ENCODE measurements at regions not wholly inside any gene's neighbourhood (a gene's known extent, or its start where the extent isn't known, plus 50 kb on each side); places are given as distances from the start of the nearest gene placed in this dataset.

DNA sequence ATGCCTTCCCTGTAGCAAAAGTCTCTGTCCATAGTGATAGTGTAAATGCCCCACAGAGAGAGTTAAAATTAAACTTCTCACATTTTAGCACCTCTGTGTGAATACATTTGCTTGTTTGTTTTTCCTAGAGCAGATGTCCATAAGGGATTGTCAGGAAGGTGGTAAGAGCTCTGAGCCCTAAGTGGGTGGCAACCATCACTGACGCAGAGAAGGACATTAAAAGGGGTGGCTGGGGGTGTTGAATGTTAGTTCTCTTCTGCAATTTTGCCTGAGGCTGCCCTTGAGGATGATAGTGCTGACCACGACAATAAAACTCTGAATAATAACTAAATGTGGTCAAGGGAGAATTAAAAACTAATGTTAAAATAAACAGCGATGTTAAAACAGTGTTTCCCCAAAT, 174.3 kb upstream of the ID4 start (continued):
- no peak for TF ChIP-seq ZNF274 (IDR thresholded peaks at IDR 0.05; ENCODE audit: low read depth, low read length)

DNA sequence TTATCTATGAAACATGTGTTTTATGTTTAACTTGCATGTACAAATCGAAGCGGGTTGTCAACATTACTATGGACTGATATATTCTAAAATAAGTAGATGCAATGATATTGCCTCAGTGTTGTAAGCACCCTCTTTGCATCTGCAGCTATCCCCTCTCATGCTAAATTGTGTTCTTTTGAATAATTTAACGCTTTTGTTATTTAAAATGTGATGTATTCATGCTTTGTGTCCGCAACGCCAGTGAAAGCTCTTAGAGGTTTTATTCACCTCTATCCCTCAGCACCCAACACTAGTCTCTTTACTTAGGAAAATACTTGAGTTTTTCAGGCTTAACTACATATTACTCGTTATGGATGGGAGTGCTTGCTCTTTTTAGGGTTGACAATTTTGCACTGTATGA, 173.7 kb upstream of the ID4 start:
- H3K9me3 ChIP-seq (ENCODE audit: control insufficient read depth in 1 of 2, insufficient read depth in 1 of 2, low read depth in 1 of 2, low read length in 2 of 2) = no peaks in the 10 kb centered on the region
- H3K9ac ChIP-seq (ENCODE audit: low read length) = no peak overlapping the region
- TF ChIP-seq POLR2AphosphoS5 (IDR thresholded peaks at IDR 0.05; ENCODE audit: low read depth, low read length) (no peak), EZH2 (IDR thresholded peaks at IDR 0.05) (no peak), CBX3 (IDR thresholded peaks at IDR 0.05; ENCODE audit: low read depth) (no peak), CEBPB (IDR thresholded peaks at IDR 0.05; ENCODE audit: low read depth) (no peak), POLR2A (IDR thresholded peaks at IDR 0.05; ENCODE audit: borderline replicate concordance, extremely low read depth, insufficient read depth, insufficient read length) (no peak), ZNF274 (IDR thresholded peaks at IDR 0.05; ENCODE audit: low read depth, low read length) (no peak), FOSL1 (IDR thresholded peaks at IDR 0.05; ENCODE audit: low read depth) (no peak), YY1 (IDR thresholded peaks at IDR 0.05; ENCODE audit: extremely low read depth, insufficient replicate concordance, low read depth, low read length) (no peak), JUND (IDR thresholded peaks at IDR 0.05) (no peak), SIN3A (IDR thresholded peaks at IDR 0.05; ENCODE audit: low read depth) (no peak), RAD21 (IDR thresholded peaks at IDR 0.05; ENCODE audit: low read depth) (no peak)
- TF ChIP-seq, protein P1, sequence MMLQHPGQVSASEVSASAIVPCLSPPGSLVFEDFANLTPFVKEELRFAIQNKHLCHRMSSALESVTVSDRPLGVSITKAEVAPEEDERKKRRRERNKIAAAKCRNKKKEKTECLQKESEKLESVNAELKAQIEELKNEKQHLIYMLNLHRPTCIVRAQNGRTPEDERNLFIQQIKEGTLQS (IDR thresholded peaks at IDR 0.05) = no peak
- TF ChIP-seq, protein P2, sequence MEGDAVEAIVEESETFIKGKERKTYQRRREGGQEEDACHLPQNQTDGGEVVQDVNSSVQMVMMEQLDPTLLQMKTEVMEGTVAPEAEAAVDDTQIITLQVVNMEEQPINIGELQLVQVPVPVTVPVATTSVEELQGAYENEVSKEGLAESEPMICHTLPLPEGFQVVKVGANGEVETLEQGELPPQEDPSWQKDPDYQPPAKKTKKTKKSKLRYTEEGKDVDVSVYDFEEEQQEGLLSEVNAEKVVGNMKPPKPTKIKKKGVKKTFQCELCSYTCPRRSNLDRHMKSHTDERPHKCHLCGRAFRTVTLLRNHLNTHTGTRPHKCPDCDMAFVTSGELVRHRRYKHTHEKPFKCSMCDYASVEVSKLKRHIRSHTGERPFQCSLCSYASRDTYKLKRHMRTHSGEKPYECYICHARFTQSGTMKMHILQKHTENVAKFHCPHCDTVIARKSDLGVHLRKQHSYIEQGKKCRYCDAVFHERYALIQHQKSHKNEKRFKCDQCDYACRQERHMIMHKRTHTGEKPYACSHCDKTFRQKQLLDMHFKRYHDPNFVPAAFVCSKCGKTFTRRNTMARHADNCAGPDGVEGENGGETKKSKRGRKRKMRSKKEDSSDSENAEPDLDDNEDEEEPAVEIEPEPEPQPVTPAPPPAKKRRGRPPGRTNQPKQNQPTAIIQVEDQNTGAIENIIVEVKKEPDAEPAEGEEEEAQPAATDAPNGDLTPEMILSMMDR (IDR thresholded peaks at IDR 0.05 in 2 of 3, conservative IDR thresholded peaks at IDR 0.05 in 1 of 3; ENCODE audit: borderline replicate concordance in 1 of 3, insufficient read depth in 1 of 3, low read depth in 2 of 3, low read length in 2 of 3) = no peak
- TF ChIP-seq, protein P3, sequence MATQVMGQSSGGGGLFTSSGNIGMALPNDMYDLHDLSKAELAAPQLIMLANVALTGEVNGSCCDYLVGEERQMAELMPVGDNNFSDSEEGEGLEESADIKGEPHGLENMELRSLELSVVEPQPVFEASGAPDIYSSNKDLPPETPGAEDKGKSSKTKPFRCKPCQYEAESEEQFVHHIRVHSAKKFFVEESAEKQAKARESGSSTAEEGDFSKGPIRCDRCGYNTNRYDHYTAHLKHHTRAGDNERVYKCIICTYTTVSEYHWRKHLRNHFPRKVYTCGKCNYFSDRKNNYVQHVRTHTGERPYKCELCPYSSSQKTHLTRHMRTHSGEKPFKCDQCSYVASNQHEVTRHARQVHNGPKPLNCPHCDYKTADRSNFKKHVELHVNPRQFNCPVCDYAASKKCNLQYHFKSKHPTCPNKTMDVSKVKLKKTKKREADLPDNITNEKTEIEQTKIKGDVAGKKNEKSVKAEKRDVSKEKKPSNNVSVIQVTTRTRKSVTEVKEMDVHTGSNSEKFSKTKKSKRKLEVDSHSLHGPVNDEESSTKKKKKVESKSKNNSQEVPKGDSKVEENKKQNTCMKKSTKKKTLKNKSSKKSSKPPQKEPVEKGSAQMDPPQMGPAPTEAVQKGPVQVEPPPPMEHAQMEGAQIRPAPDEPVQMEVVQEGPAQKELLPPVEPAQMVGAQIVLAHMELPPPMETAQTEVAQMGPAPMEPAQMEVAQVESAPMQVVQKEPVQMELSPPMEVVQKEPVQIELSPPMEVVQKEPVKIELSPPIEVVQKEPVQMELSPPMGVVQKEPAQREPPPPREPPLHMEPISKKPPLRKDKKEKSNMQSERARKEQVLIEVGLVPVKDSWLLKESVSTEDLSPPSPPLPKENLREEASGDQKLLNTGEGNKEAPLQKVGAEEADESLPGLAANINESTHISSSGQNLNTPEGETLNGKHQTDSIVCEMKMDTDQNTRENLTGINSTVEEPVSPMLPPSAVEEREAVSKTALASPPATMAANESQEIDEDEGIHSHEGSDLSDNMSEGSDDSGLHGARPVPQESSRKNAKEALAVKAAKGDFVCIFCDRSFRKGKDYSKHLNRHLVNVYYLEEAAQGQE (IDR thresholded peaks at IDR 0.05; ENCODE audit: low read depth) = no peak
- no peaks in the 10 kb centered on the region for H4K20me1 ChIP-seq (ENCODE audit: insufficient read depth)
- RAD21 ChIA-PET (ENCODE audit: low non-redundant PET in 1 of 2, low total read pairs in 2 of 2, uncharacterized antibody in 2 of 2, unreplicated experiment in 2 of 2) = no interaction called here
- no peak overlapping the region for H2AFZ ChIP-seq (ENCODE audit: low read depth, low read length, poor library complexity, severe bottlenecking)
- POLR2A ChIA-PET = no interaction called here
- H3K79me2 ChIP-seq (ENCODE audit: insufficient read depth, low read length) = no peaks in the 10 kb centered on the region
- no peak overlapping the region for H3K4me2 ChIP-seq (ENCODE audit: low read length)
- BruUV-seq (replicated peaks) = no TSS peak
- no peaks in the 10 kb centered on the region for H3K4me1 ChIP-seq (ENCODE audit: control insufficient read depth in 1 of 2, insufficient read depth in 2 of 2, low read length in 2 of 2)
- DNase-seq (ENCODE audit: low read depth, low spot score) (no peak), ATAC-seq (no peak)
- H3K36me3 ChIP-seq (ENCODE audit: control insufficient read depth in 1 of 2, insufficient read depth in 2 of 2, low read length in 2 of 2) = no peaks in the 10 kb centered on the region
- no peak overlapping the region for H3K27ac ChIP-seq (ENCODE audit: low read depth, low read length)
- H3K4me3 ChIP-seq (replicated peaks in 1 of 2; ENCODE audit: low read depth in 1 of 2, low read length in 2 of 2) = no peak overlapping the region
- intact Hi-C loops (cut with micrococcal nuclease) = no loop called here
- CTCF ChIA-PET = no interaction called here
- no peaks in the 10 kb centered on the region for H3K9me2 ChIP-seq (ENCODE audit: insufficient read depth)
- no peaks in the 10 kb centered on the region for H3K27me3 ChIP-seq (ENCODE audit: insufficient read depth, low read length)
